ENCODE measurements at regions not wholly inside any gene's neighbourhood (a gene's known extent, or its start where the extent isn't known, plus 50 kb on each side); places are given as distances from the start of the nearest gene placed in this dataset.

GRCh38 chr4:32196950-32197688, 1477.0 kb downstream of the PCDH7 start:
- no peak for DNase-seq

- DNase-seq: no peak
Measured at GRCh38 chr4:32199639-32200038, 1479.5 kb downstream of the PCDH7 start.

DNA sequence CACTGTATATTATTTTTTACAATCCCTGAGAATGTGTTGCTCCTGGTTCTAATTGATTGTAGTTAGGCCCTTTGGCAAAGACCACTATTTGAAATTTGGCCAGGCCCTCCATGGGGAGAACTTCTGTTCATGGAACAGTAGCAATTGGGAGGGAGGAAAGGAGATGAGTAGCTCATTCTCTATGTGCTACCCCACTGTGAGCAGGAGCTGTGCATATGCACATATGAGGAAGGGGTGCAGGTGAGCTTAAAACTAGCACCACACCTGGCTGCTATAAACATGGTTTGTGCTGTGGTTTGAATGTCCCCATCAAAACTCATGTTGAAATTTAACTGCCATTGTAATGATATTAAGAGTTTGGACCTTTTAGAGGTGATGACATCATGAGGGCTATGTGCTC, 1483.2 kb downstream of the PCDH7 start:
- DNase-seq: no peak

- no peak for DNase-seq
Measured at GRCh38 chr4:32206756-32207155, 1486.6 kb downstream of the PCDH7 start.

DNA sequence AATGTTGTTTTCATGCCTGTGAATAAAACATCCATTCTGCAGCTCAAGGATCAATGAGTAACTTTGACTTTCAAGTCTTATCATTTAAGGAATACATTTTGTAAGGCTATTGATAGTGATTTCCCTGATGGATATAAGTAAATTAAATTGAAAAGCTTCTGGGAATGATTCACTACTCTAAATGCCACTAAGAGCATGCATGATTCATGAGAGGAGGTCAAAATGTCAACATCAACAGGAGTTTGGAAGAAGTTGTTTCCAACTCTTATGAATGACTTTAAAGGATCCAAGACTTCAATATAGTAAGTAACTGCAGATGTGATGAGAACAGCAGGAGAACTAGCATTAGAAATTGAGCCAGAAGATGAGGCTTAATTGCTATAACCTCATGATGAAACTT, 1487.3 kb downstream of the PCDH7 start:
- DNase-seq: no peak

- DNase-seq: no peak
Measured at GRCh38 chr4:32215277-32215676, 1495.1 kb downstream of the PCDH7 start.

DNA sequence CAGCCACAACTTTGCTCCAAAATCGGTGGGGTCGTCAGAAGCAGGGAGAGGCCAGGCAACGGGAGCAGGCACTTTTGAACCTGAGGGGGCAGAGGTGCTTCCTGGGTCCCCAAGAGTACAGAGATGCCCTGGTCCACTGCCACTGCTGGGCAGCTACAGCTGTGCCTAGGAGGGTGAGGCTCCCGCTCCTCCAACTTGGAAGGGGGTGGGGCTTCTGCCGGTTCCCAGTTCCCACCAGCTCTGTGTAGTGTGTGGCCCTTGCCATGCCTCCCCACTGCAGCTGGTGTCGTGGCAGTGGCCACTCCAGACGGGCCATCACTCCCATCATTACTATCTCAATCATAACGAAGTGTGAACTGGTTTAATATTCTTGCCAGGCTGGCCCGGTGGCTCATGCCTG, 1496.3 kb downstream of the PCDH7 start:
- DNase-seq: no peak

- no peak for DNase-seq
Measured at GRCh38 chr4:32219306-32220075, 1499.3 kb downstream of the PCDH7 start.

DNA sequence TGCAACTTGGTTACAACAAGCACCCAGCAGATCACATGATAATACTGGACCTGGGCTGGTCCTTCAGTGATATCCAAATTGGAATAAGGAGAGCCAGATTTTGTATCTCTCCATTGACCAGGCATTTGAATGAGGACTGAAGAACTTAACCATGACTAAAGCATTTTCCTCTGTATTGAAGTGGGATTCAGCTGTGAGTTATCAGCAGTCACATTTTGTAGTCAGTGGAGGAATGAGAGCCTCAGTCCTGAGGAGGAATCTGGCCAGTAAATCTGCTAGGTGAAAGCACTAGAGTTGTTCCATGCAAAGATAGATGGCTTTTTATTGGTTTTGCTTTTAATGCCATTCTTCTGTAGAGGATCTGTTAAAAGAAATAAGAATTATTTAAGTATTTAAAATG, 1506.0 kb downstream of the PCDH7 start:
- DNase-seq: no peak

GRCh38 chr4:32226733-32227132, 1506.6 kb downstream of the PCDH7 start:
- DNase-seq: no peak

DNA sequence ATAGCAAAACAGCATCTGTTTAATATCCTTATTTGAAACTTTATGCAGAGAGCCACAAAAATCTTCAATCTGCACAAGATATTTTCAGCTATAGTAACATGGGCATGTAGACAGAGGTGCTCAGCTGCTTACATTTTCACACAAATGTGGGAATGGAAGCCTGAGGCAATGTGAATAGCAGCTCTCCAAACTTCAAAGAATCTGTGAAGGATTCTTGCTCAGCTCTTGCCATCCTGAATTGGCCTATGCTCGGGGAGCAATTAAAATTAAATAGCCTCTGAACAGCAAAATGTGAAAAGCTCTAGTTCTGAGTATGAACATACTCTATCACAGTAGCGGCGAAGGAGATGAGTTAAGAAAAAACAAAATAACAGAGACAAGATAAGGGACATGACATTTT, 1523.8 kb downstream of the PCDH7 start:
- DNase-seq: no peak

DNA sequence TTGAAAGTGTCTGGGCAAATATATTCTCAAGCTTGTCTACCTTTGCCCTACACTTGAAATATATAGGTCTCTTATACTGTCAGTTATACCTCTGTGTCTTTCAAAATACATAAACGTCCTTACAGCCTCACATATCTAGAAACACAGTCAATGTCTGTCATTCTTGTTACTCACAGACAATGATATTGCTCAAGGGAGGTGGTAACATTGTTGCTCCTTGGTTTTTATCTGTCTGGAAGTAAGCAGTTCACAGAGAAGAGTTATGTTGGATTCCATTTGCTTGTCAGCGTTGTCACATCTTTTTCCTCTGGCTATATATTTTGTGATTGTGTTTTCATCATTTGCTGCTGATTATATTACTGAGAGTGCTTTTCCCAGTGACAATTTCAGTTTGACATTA, 1528.9 kb downstream of the PCDH7 start:
- DNase-seq: no peak

DNA sequence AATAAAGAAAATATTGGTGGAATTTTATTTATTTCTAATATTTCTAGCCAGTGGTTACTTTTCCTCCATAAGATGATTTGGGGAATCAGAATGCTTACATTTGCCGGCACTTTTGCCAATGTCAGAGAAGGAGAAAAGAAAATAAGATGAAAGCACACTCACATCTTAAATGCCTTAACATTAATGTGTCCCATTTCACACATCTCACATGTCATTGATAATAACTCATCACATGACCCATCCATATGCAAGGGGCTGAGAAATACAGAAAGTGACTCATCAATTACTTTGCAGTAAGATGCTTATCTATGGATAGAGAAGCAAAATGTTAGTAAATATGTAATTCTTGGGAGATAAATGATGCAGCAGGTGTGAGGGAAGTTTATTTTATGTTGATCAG, 1531.0 kb downstream of the PCDH7 start:
- DNase-seq: no peak

- DNase-seq: no peak
Measured at GRCh38 chr4:32251926-32252325, 1531.8 kb downstream of the PCDH7 start.

DNA sequence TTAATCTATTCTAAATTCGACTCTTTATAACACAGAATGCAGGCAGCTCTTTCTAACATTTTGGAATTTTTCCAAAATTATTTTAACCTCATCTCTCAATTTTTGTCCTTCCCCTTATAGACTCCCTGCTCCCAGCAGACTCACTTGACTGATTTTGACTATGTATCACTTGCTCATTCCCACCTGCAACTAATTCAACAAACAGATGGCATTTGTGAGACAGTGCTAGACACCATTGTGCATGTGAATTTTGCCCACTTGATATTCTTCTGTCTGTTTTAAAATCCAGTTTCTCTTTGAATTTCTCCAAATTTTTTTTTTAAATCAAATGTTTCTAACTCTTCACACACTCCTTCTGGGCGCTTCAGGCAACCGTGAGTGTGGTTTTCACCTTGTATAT, 1534.0 kb downstream of the PCDH7 start:
- no peak for DNase-seq

- no peak for DNase-seq
Measured at GRCh38 chr4:32258986-32259385, 1538.8 kb downstream of the PCDH7 start.

DNA sequence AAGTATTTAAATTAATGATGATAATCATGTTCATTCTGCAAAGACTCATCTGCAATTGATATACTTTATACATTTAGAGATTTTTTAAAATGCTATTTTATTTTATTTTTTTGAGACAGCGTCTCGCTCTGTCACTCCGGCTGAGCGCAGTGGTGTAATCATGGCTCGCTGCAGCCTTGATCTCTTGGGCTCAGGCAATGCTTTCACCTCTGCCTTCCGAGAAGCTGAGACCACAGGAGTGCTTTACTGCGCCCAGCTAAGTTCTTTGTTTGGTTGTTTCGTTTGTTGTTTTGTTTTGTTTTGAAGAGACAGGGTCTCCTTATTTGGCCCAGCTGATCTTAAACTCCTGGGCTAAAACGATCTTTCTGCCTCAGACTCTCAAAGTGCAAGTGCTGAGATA, 1541.0 kb downstream of the PCDH7 start:
- no peak for DNase-seq

DNA sequence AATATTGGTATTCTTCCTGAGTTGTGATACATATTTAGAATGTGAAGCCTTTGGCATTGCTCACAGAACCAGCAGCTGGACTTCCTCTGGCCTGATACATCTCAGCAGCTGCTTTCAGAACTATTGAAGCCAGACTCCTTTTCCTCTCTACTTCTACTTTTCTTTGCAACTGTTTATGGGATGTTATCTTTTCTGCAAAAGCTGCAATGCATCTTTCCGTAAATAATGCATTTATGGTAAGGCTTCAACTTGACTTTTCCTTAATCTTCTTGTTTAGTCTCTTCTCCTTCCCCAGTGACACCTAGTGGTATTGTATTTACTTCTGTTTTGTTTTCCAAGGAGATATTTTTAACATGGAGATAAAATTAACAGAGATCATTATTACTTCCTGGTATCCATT, 1548.7 kb downstream of the PCDH7 start:
- no peak for DNase-seq

GRCh38 chr4:32290102-32290501, 1569.9 kb downstream of the PCDH7 start:
- no peak for DNase-seq

- no peak for DNase-seq
Measured at GRCh38 chr4:32318926-32319325, 1598.8 kb downstream of the PCDH7 start.

DNA sequence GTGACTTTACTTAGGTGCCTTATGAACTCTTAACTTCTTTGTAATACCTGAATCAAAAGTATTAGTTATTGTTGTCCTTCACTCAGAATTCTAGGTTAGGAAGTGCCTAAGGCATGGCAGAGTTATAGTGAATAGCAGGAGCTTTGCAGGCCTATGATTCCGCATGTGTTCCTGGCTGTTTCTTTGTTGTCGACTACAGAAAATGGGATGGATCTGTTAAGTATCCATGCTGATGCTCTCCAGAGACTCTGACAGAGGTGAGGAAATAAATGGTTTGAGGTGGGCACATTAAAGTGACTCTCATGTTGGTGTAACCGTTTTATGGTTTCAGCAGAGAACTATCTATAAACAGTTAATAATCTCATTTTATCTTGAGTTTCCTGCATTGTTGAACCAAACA, 1601.3 kb downstream of the PCDH7 start:
- DNase-seq: no peak

GRCh38 chr4:32334759-32335158, 1614.6 kb downstream of the PCDH7 start:
- no peak for DNase-seq

DNA sequence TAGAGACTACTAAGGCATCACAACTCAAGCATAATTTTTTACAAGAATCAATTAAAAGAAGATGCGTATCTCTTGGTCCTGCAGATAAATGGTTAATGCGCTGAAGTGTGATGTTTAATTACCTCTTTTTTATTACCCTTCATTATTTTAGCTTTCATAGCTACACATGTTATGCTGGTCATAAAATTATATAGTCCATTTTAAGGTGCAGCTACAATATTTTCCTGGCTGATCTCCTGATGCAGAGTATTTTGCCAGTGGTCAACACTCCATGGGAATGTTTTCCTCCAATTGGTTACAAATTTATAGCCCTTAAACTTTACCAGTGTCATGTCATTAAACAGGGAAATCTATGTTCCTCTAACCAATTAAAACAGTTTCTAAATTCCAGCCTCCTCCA, 1617.2 kb downstream of the PCDH7 start:
- no peak for DNase-seq

- no peak for DNase-seq
Measured at GRCh38 chr4:32340591-32340990, 1620.4 kb downstream of the PCDH7 start.

DNA sequence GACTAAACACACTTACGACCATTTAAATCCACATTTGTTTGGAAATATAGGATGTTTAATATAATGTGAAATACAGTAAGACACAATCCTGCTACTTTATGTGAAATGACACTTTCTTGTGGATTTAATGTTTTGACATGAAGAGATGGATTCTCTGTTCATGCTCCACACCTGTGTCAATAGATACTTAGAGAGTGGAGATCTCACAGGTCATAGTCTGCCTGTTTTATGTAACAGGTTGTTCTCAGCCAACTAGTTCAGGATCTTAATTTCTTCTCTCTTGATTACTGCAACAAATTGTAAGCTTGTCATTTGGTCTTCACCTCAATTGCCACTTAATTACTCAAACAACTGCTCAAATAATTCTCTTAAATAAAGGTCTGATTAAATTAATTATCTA, 1621.2 kb downstream of the PCDH7 start:
- DNase-seq: no peak

Data from NCI-H1436 treated with DMSO at 0.1 percent for 48 hours (cell line).